ENCODE measurements at regions not wholly inside any gene's neighbourhood (a gene's known extent, or its start where the extent isn't known, plus 50 kb on each side); places are given as distances from the start of the nearest gene placed in this dataset.
"Not testable (repeated sequence)": the region's sequence is repeated elsewhere in the genome, so short reads cannot be mapped to it uniquely, and the experiment has no call there.

DNA sequence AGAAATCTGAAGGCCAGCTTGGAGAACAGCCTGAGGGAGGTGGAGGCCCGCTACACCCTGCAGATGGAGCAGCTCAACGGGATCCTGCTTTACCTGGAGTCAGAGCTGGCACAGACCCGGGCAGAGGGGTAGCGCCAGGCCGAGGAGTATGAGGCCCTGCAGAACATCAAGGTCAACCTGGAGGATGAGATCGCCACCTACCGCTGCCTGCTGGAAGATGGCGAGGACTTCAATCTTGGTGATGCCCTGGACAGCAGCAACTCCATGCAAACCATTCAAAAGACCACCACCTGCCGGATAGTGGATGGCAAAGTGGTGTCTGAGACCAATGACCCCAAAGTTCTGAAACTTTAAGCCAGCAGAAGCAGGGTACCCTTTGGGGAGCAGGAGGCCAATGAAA, 318.4 kb downstream of the ZFHX3 start:
- DNase-seq (ENCODE audit: low spot score): not testable (repeated sequence)

DNA sequence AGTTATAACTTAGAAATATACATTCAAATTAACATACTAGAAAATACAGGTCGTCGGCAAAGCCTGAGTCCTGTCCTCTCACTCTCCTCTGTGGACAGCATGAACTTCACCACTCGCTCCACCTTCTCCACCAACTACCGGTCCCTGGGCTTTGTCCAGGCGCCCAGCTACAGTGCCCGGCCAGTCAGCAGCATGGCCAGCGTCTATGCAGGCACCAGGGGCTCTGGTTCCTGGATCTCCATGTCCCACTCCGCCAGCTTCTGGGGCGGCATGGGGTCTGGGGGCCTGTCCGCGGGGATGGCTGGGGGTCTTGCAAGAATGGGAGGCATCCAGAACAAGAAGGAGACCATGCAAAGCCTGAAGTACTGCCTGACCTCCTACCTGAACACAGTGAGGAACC, 319.4 kb downstream of the ZFHX3 start:
- DNase-seq (ENCODE audit: low spot score): no peak

DNA sequence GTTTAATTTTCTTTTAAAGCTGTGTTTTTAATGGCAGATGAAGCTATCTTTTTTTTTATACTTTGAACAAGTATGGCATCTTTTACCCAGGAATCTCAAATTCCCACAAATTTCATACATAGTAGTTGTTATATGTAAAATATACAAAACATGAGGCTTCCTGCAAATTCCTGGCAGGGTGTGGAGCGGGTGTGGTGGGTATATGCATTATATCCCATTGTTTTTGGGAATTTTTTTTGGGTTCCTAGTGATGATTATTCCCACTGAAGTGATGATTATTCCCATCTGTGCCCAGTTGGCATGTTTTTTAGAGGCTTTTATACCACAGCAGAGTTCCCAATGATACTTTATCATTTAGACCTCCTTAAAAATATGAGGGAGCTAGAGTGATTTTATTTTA, 320.4 kb downstream of the ZFHX3 start:
- DNase-seq (ENCODE audit: low spot score): no peak

DNA sequence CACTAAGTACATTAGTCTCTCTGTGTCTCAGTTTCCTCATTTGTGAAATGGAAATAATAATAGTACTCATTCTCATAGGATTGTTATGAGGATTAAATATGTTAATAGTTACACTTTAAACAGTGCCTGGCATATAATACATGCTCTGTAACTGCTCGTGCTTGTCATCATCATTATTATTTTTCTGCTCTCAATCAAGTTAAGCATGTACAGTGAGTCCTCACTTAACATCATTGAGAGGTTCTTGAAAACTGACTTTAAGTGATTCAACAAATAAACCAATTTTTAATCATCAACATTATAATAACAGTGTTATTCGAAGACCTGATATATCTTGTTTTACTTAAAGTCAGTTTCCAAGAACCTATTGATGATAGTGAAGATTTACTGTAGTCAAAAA, 322.3 kb downstream of the ZFHX3 start:
- DNase-seq (ENCODE audit: low spot score): no peak

- DNase-seq (ENCODE audit: low spot score): peak; percentile 50
Measured at GRCh38 chr16:72723781-72724180, 324.1 kb downstream of the ZFHX3 start.

- DNase-seq (ENCODE audit: low spot score): no peak
Measured at GRCh38 chr16:72722552-72722951, 325.4 kb downstream of the ZFHX3 start.

DNA sequence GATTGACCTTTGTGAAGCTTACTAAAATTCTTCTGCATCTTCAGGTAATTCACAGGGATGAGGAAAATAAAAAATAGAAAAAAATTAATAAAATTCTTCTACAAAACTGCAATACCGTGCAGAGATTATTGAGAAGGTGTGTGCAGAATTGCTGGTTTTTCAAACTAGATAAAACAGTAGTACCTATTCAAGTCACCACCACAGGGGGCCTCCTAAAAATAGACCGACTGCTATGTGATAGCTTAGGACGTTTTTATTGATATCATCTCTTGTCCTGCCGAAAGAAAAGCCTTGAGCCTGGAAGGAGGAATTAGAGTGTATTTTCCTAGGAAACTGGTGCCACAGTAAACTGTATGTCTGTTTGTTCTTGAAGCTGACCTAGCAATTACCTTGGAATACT, 325.9 kb downstream of the ZFHX3 start:
- no peak for DNase-seq (ENCODE audit: low spot score)

DNA sequence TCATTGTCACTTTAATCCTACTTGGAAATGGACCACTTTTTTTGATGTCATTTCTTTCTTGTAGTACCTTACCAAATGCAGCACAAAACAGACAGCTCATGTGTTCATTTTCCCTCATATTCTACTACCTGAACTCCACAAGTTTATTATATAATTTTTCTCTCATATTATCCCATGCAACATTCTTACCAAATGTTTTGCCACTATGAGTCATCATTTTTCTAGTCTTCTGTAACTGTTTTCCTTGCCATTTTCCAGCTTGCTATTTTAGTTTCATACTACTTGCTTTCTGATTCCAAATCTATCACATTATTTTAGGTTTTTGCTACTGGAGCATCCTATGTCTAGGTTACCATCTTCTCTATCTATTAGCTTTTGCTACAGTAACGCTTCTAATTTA, 332.7 kb downstream of the ZFHX3 start:
- peak; percentile 11 for DNase-seq (ENCODE audit: low spot score)

GRCh38 chr16:72711823-72712222, 336.1 kb downstream of the ZFHX3 start:
- no peak for DNase-seq (ENCODE audit: low spot score)

GRCh38 chr16:72705801-72706200, 342.1 kb downstream of the ZFHX3 start:
- DNase-seq (ENCODE audit: low spot score): no peak

- no peak for DNase-seq (ENCODE audit: low spot score)
Measured at GRCh38 chr16:72704746-72705372, 343.1 kb downstream of the ZFHX3 start.

- no peak for DNase-seq (ENCODE audit: low spot score)
Measured at GRCh38 chr16:72689851-72690250, 358.1 kb downstream of the ZFHX3 start.

- no peak for DNase-seq (ENCODE audit: low spot score)
Measured at GRCh38 chr16:72680732-72681131, 367.2 kb downstream of the ZFHX3 start.

DNA sequence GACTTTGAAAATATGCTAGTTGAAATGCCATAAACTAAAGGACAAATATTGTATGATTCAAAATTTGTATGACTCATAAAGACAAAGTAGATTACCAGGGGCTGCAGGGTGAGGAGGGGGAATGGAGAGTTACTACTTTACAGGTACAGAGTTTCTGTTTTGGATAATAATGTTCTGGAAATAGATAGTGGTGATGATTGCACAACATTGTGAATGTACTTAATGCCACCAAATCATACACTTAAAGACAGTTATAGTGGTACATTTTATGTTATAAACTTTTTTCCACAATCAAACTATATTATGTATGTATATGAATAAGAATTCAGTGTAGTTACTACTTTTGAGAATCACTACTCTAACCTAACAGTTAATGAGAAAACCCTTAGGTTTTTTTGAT, 368.1 kb downstream of the ZFHX3 start:
- DNase-seq (ENCODE audit: low spot score): no peak

GRCh38 chr16:72677662-72678447, 370.1 kb downstream of the ZFHX3 start:
- DNase-seq (ENCODE audit: low spot score): peak; percentile 36

DNA sequence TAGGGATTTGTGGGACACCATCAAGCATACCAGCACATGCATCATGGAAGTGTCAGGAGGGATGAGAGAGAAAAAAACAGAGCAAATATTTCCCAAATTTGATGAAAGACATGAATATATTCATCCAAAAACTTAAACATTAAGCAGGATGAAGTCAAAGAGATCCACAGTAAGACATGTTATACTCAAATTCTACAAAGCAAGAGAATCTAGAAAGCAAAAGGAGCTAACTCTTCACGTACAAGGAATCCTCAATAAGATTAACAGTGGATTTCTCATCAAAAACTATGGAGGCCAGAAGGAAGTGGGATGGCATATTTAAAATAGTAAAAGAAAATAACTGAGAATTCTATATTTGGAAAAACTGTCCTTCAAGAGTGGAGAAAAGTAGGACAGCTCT, 374.8 kb downstream of the ZFHX3 start:
- DNase-seq (ENCODE audit: low spot score): no peak

DNA sequence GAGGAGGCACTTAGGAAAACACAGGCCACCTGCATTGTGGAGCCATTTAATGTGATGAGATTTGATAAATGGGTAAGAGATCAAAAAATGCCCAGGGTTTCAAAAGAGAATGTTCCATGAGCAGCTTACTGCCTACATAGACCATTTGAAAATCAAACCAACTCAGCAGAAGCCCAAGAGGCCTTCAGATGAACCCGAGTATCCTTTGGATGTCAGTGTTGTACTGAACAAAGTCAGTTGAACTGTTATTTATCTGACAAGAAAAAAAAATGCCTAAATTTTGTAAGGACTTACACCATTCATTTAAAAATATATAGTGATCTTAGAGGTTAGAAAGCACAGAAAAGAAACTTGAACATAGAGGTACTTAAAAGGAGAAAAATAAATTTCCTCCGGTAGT, 381.7 kb downstream of the ZFHX3 start:
- no peak for DNase-seq (ENCODE audit: low spot score)

- DNase-seq (ENCODE audit: low spot score): peak; percentile 9
Measured at GRCh38 chr16:72665701-72666100, 382.2 kb downstream of the ZFHX3 start.

- DNase-seq (ENCODE audit: low spot score): peak; percentile 97
Measured at GRCh38 chr16:72664509-72665408, 383.2 kb downstream of the ZFHX3 start.

GRCh38 chr16:72664056-72664508, 383.8 kb downstream of the ZFHX3 start:
- no peak for DNase-seq (ENCODE audit: low spot score)

DNA sequence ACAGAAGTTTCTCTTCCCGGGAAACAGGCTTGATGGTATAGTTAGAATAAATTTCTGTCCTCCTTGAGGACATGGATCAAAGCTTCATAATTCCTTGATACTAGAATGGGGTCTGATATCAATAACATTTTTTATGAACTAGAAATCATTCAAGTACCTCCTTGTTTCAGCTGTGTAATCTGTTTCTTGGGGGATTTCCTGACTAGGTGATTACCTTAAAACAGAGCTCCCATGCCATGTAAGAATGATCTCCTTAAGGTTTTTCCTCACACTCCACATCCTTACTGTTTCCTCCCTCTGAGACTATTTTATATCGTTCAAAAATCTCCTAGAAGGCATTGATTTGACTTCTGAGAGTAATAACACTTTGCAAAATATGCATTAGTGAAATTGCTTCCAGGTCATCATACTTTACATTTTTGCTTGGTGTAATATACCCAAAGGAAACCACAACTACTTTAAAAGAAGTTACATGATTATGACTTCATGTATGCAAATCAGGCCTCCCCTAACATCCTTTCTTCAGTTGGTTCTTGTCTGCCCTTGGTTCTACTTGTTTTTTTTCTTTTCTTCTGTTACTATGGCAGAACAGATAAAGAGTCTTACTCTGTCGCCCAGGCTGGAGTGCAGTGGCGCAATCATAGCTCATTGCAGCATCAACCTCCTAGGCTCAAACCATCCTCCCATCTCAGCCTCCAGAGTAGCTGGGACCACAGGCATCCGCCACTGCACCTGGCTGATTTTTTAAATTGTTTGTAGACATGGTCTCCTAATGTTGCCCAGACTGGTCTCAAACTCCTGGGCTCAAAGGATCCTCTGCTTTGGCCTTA, 388.8 kb downstream of the ZFHX3 start:
- no peak for DNase-seq (ENCODE audit: low spot score)

DNA sequence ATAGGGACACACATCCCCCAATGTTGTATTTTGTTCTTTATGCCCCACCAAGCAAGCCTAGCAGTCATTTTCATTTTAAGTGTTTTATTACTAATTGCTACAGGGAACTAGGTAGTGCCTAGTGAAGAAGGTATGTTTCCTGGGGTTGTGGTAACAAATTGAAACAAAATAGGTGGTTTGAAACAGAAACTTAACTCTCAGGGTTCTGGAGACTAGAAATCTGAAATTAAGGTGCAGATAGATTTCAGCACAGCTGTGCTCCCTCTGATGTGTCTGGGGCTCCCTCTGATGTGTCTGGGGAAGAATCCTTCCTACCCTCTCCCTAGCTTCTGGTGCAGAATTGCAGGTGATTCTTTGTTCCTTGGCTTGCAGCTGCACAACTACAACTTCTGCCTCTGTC, 390.1 kb downstream of the ZFHX3 start:
- no peak for DNase-seq (ENCODE audit: low spot score)

Measured in AG08396 (cell line).